H1 (cell line): ENCODE measurements at regions not wholly inside any gene's neighbourhood (a gene's known extent, or its start where the extent isn't known, plus 50 kb on each side); places are given as distances from the start of the nearest gene placed in this dataset.

Source experiments
- HDAC2 ChIP-seq, 2 experiments: fragments of 300-600 bp in 1 of 2; sonication (generic) in 1 of 2; IDR thresholded peaks; 2 replicates each; pipeline ENCODE4 v1.6.1; 2011 to 2012; ENCODE audit warnings: low read depth in 2 of 2, low read length in 2 of 2, mild to moderate bottlenecking in 2 of 2, moderate library complexity in 2 of 2, borderline replicate concordance in 1 of 2, inconsistent platforms in 1 of 2
- NRF1 ChIP-seq: IDR thresholded peaks from 2 replicates; pipeline ENCODE4 v1.6.1; 2011; ENCODE audit warnings: mild to moderate bottlenecking, low read depth, low read length, improper control_type of control experiment
- POLR2A ChIP-seq, 2 experiments: IDR thresholded peaks; 1 replicate in 1 of 2; 2 replicates in 1 of 2; pipeline ENCODE4 v1.6.1; 2011; ENCODE audit warnings: low read depth in 2 of 2, low read length in 2 of 2, mild to moderate bottlenecking in 2 of 2; ENCODE audit errors: control extremely low read depth in 1 of 2
- TEAD4 ChIP-seq: IDR thresholded peaks from 2 replicates; pipeline ENCODE4 v1.6.1; 2012; ENCODE audit warnings: low read depth, low read length, inconsistent platforms, mixed read lengths

DNA sequence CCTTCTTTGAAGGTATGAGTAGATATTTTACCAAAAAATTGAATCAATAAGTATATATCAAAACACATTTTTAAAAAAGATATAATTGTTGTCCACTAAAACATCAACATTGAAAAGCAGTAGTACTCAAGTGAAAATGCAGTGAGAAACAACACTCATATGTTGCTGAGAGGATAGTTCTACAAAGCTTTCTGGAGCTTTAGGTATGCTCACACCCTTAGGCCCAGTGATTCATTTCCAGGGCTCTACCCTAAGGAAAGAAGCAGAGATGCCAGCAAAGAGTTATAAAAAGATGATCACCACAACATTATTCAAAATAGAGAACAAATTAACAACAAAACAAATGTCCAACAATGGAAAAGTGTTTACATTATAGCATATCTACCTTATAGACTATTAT is 197.3 kb upstream of the CCDC150 start (continued):
- TF ChIP-seq HDAC2 (IDR thresholded peaks at IDR 0.05; ENCODE audit: borderline replicate concordance in 1 of 2, low read depth in 2 of 2, low read length in 2 of 2) (no peak), POLR2A (IDR thresholded peaks at IDR 0.05; ENCODE audit: control extremely low read depth in 1 of 2, low read depth in 2 of 2, low read length in 2 of 2) (no peak), NRF1 (no peak), TEAD4 (no peak)
